LNCaP clone FGC (cell line): ENCODE measurements at regions not wholly inside any gene's neighbourhood (a gene's known extent, or its start where the extent isn't known, plus 50 kb on each side); places are given as distances from the start of the nearest gene placed in this dataset.

Experiments used
- DNase-seq: peaks from one replicate; pipeline ENCODE4 v3.0.0-alpha.2; 2011; ENCODE audit warnings: low read depth
- H3K4me3 ChIP-seq: 2 replicates; pipeline ENCODE4 v1.5.1; 2011; ENCODE audit warnings: mild to moderate bottlenecking, low read depth, low read length, control low read depth
- CTCF ChIP-seq: IDR thresholded peaks from 2 replicates; pipeline ENCODE4 v1.5.1; 2012; ENCODE audit warnings: mild to moderate bottlenecking; ENCODE audit not compliant: control insufficient read depth, insufficient read depth; ENCODE audit errors: extremely low read depth

- no peak for DNase-seq
- H3K4me3 ChIP-seq, result no peak overlapping the region
Observed at GRCh38 chr13:99690426-99691174, 189.3 kb downstream of the TM9SF2 start.

GRCh38 chr13:99689955-99690354 lies 188.7 kb downstream of the TM9SF2 start:
- no peak for DNase-seq
- TF ChIP-seq CTCF, result no peak
- no peak overlapping the region for H3K4me3 ChIP-seq

More at GRCh38 chr13:99690426-99691174, 189.3 kb downstream of the TM9SF2 start:
- TF ChIP-seq CTCF, result no peak

GRCh38 chr13:99688776-99689175 lies 187.5 kb downstream of the TM9SF2 start:
- no peak for DNase-seq
- H3K4me3 ChIP-seq, result no peak overlapping the region
- no peak for TF ChIP-seq CTCF

GRCh38 chr13:99687723-99688397 lies 186.6 kb downstream of the TM9SF2 start:
- TF ChIP-seq CTCF, result no peak
- no peak overlapping the region for H3K4me3 ChIP-seq
- no peak for DNase-seq

- no peak overlapping the region for H3K4me3 ChIP-seq
- DNase-seq, result no peak
- no peak for TF ChIP-seq CTCF
Observed at GRCh38 chr13:99686944-99687411, 185.7 kb downstream of the TM9SF2 start.

- no peak overlapping the region for H3K4me3 ChIP-seq
- no peak for TF ChIP-seq CTCF
- no peak for DNase-seq
Observed at GRCh38 chr13:99686157-99686572, 184.9 kb downstream of the TM9SF2 start.

GRCh38 chr13:99681695-99682094 lies 180.4 kb downstream of the TM9SF2 start:
- no peak for TF ChIP-seq CTCF
- DNase-seq, result no peak
- no peak overlapping the region for H3K4me3 ChIP-seq
